ENCODE measurements at regions not wholly inside any gene's neighbourhood (a gene's known extent, or its start where the extent isn't known, plus 50 kb on each side); places are given as distances from the start of the nearest gene placed in this dataset.

GRCh38 chr6:67914419-67914818, 720.7 kb upstream of the ADGRB3 start (continued):
- TF ChIP-seq, protein P1, sequence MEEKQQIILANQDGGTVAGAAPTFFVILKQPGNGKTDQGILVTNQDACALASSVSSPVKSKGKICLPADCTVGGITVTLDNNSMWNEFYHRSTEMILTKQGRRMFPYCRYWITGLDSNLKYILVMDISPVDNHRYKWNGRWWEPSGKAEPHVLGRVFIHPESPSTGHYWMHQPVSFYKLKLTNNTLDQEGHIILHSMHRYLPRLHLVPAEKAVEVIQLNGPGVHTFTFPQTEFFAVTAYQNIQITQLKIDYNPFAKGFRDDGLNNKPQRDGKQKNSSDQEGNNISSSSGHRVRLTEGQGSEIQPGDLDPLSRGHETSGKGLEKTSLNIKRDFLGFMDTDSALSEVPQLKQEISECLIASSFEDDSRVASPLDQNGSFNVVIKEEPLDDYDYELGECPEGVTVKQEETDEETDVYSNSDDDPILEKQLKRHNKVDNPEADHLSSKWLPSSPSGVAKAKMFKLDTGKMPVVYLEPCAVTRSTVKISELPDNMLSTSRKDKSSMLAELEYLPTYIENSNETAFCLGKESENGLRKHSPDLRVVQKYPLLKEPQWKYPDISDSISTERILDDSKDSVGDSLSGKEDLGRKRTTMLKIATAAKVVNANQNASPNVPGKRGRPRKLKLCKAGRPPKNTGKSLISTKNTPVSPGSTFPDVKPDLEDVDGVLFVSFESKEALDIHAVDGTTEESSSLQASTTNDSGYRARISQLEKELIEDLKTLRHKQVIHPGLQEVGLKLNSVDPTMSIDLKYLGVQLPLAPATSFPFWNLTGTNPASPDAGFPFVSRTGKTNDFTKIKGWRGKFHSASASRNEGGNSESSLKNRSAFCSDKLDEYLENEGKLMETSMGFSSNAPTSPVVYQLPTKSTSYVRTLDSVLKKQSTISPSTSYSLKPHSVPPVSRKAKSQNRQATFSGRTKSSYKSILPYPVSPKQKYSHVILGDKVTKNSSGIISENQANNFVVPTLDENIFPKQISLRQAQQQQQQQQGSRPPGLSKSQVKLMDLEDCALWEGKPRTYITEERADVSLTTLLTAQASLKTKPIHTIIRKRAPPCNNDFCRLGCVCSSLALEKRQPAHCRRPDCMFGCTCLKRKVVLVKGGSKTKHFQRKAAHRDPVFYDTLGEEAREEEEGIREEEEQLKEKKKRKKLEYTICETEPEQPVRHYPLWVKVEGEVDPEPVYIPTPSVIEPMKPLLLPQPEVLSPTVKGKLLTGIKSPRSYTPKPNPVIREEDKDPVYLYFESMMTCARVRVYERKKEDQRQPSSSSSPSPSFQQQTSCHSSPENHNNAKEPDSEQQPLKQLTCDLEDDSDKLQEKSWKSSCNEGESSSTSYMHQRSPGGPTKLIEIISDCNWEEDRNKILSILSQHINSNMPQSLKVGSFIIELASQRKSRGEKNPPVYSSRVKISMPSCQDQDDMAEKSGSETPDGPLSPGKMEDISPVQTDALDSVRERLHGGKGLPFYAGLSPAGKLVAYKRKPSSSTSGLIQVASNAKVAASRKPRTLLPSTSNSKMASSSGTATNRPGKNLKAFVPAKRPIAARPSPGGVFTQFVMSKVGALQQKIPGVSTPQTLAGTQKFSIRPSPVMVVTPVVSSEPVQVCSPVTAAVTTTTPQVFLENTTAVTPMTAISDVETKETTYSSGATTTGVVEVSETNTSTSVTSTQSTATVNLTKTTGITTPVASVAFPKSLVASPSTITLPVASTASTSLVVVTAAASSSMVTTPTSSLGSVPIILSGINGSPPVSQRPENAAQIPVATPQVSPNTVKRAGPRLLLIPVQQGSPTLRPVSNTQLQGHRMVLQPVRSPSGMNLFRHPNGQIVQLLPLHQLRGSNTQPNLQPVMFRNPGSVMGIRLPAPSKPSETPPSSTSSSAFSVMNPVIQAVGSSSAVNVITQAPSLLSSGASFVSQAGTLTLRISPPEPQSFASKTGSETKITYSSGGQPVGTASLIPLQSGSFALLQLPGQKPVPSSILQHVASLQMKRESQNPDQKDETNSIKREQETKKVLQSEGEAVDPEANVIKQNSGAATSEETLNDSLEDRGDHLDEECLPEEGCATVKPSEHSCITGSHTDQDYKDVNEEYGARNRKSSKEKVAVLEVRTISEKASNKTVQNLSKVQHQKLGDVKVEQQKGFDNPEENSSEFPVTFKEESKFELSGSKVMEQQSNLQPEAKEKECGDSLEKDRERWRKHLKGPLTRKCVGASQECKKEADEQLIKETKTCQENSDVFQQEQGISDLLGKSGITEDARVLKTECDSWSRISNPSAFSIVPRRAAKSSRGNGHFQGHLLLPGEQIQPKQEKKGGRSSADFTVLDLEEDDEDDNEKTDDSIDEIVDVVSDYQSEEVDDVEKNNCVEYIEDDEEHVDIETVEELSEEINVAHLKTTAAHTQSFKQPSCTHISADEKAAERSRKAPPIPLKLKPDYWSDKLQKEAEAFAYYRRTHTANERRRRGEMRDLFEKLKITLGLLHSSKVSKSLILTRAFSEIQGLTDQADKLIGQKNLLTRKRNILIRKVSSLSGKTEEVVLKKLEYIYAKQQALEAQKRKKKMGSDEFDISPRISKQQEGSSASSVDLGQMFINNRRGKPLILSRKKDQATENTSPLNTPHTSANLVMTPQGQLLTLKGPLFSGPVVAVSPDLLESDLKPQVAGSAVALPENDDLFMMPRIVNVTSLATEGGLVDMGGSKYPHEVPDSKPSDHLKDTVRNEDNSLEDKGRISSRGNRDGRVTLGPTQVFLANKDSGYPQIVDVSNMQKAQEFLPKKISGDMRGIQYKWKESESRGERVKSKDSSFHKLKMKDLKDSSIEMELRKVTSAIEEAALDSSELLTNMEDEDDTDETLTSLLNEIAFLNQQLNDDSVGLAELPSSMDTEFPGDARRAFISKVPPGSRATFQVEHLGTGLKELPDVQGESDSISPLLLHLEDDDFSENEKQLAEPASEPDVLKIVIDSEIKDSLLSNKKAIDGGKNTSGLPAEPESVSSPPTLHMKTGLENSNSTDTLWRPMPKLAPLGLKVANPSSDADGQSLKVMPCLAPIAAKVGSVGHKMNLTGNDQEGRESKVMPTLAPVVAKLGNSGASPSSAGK (IDR thresholded peaks at IDR 0.05), result no peak
- TF ChIP-seq IRF9 (tag; IDR thresholded peaks at IDR 0.05) (0 out of 2 replicates have a peak, but pooled peaks have one; percentile 32), ZNF77 (CRISPR knock-in tag; IDR thresholded peaks at IDR 0.05) (no peak), SRSF3 (IDR thresholded peaks at IDR 0.05; ENCODE audit: insufficient read depth, low read length) (no peak), ZNF740 (CRISPR knock-in tag; IDR thresholded peaks at IDR 0.05) (no peak), ZNF740 (tag; IDR thresholded peaks at IDR 0.05) (no peak), SMAD2 (IDR thresholded peaks at IDR 0.05; ENCODE audit: low read depth, low read length) (no peak), CEBPG (CRISPR knock-in tag; IDR thresholded peaks at IDR 0.05) (no peak), CEBPG (tag; conservative IDR thresholded peaks at IDR 0.05 in 1 of 2, IDR thresholded peaks at IDR 0.05 in 1 of 2) (peak; percentile 88 to 96), ZEB2 (IDR thresholded peaks at IDR 0.05) (no peak), ZNF23 (CRISPR knock-in tag; IDR thresholded peaks at IDR 0.05) (no peak), PML (IDR thresholded peaks at IDR 0.05; ENCODE audit: low read length) (no peak), SOX6 (IDR thresholded peaks at IDR 0.05) (0 out of 2 replicates have a peak, but pooled peaks have one; percentile 17), SPI1 (IDR thresholded peaks at IDR 0.05; ENCODE audit: borderline replicate concordance, low read depth, low read length) (no peak), TAF1 (IDR thresholded peaks at IDR 0.05; ENCODE audit: control insufficient read depth, extremely low read depth, insufficient read depth, low read length, severe bottlenecking) (no peak)

Data from K562 (cell line).